ENCODE measurements at regions not wholly inside any gene's neighbourhood (a gene's known extent, or its start where the extent isn't known, plus 50 kb on each side); places are given as distances from the start of the nearest gene placed in this dataset.
"Not testable (repeated sequence)": the region's sequence is repeated elsewhere in the genome, so short reads cannot be mapped to it uniquely, and the experiment has no call there.

DNA sequence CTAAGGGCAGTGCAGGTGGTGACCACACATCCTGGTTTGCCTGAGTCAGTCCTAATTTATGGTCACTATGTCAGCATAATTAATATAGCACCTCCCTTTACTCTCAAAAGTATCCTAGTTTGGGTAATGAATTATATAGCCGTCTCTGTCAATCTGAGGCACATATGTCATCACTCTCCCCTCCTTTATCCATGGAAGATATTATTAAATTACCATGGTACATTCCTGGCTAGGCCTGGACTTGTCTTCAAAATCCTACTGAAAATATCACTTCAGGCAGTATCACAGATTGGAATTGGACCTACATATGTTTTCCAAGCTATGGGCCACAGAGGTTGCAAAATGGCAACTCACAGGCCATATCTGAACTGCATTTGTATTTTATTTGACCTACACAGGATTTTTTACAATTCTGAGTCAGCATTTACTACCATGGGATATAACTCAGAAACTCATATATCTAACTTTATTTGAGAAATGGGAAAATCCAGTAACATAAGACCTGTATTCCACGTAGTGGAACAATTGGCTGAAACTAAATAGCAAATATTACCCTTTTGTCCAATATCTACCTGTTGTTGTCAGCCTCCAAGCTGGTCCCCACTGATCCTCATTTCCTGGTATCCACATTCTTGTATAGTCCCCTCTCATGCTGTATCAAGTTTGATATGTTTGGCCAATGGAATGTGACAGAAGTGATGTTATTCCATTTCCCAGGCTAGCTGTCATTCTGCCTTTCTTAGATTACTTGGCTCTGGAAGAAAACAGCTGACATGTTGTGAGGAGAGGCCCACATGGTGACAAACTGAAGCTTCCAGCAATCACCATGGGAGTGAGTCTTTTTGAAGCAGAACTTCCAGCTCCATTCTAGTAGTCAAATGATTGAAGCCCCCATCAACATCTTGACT, 102.5 kb upstream of the MDM1 start:
- H3K27me3 Mint-ChIP-seq = no peaks in the 10 kb centered on the region
- no peak overlapping the region for H3K4me3 Mint-ChIP-seq
- H3K27ac Mint-ChIP-seq = no peak overlapping the region
- H3K36me3 Mint-ChIP-seq = peaks cover 14% of the 10 kb centered on the region
- peaks cover 2 to 9% (median 7%) of the 10 kb centered on the region in 3 donors for H3K4me1 Mint-ChIP-seq
- H3K9me3 Mint-ChIP-seq = peaks cover 0 to 8% (median 2%) of the 10 kb centered on the region in 3 donors

DNA sequence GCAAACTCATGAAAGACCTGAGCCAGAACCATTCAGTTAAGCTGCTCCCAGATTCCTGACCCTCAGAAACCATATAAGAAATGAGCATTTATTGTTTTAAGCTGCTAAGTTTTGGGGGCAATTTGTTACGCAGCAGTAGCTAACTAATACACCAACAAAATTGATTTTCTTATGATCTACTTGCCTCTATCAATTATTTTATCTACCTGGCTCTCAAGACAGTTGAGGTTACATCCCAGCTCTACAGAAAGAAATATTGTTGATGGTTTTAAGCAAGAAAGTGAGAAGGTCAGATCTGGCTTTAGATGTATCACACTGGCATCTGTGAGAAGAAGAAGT, 103.1 kb upstream of the MDM1 start:
- Mint-ChIP-seq H3K36me3 (peaks cover 14% of the 10 kb centered on the region), H3K9me3 (peaks cover 0 to 8% (median 2%) of the 10 kb centered on the region in 3 donors), H3K27me3 (no peaks in the 10 kb centered on the region), H3K27ac (no peak overlapping the region), H3K4me1 (peaks cover 2 to 13% (median 9%) of the 10 kb centered on the region in 3 donors), H3K4me3 (no peak overlapping the region)

DNA sequence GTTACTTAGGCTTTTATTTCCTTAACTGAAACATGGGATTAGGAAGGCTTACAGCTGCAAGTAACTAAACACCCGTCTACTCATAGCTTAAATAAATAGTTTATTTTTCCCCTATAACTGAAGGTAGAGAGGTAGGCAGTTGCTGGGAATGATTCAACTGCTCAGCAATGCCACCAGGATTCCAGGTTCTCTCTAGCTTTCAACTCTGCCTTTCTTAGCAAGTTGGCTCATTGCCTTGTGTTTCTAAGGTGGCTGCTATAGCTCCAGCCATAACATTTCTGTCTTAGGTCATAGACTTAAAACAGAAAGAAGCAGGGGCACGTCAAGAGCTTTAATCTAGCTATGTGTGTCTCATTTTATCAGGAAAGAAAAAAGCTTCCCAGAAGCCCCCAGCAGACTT, 103.7 kb upstream of the MDM1 start:
- Mint-ChIP-seq H3K36me3 (peaks cover 14% of the 10 kb centered on the region), H3K9me3 (peaks cover 0 to 8% (median 2%) of the 10 kb centered on the region in 3 donors), H3K4me3 (no peak overlapping the region), H3K27ac (peak overlapping the region in 1 of 3 donors; percentile 1), H3K4me1 (peaks cover 2 to 13% (median 9%) of the 10 kb centered on the region in 3 donors), H3K27me3 (no peaks in the 10 kb centered on the region)

DNA sequence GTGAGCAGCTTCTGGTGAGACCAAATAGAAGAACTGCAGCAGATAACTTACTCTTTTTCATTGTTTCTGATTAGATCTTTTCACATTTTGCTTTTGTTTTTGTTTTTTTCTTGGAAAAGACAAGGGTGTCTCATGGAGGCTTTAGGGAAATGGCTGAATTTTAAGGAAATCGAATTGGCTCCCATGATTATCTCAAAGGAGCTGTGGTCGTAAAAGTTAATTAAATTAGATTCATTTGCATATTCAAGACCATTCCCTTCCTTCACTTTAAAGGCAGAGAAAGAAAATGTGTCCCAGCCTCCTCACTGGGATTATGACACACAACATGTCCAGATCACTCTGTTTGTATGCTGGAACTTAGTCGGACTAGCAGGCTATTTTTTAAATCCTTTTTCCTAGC, 106.4 kb upstream of the MDM1 start:
- H3K27ac Mint-ChIP-seq = no peak overlapping the region
- peaks cover 0 to 8% (median 2%) of the 10 kb centered on the region in 3 donors for H3K9me3 Mint-ChIP-seq
- H3K4me3 Mint-ChIP-seq = no peak overlapping the region
- peaks cover 15 to 26% (median 26%) of the 10 kb centered on the region in 3 donors for H3K4me1 Mint-ChIP-seq
- no peaks in the 10 kb centered on the region for H3K27me3 Mint-ChIP-seq
- peaks cover 10% of the 10 kb centered on the region for H3K36me3 Mint-ChIP-seq

GRCh38 chr12:68439368-68440045, 107.3 kb upstream of the MDM1 start:
- H3K4me3 Mint-ChIP-seq = peak overlapping the region in 1 of 4 donors; percentile 23
- peaks cover 9% of the 10 kb centered on the region for H3K36me3 Mint-ChIP-seq
- H3K27me3 Mint-ChIP-seq = no peaks in the 10 kb centered on the region
- no peak overlapping the region for H3K27ac Mint-ChIP-seq
- peaks cover 17 to 34% (median 30%) of the 10 kb centered on the region in 3 donors for H3K4me1 Mint-ChIP-seq
- peaks cover 0 to 8% (median 5%) of the 10 kb centered on the region in 3 donors for H3K9me3 Mint-ChIP-seq

- Mint-ChIP-seq H3K27ac (no peak overlapping the region), H3K4me3 (peak overlapping the region in 1 of 4 donors; percentile 23), H3K27me3 (no peaks in the 10 kb centered on the region), H3K9me3 (peaks cover 0 to 5% (median 5%) of the 10 kb centered on the region in 3 donors), H3K36me3 (peaks cover 9% of the 10 kb centered on the region), H3K4me1 (peaks cover 17 to 39% (median 35%) of the 10 kb centered on the region in 3 donors)
Measured at GRCh38 chr12:68440068-68440581, 108.0 kb upstream of the MDM1 start.

- peak overlapping the region in 2 of 3 donors; percentile 34 to 63 for H3K27ac Mint-ChIP-seq
- peaks cover 0 to 3% (median 0%) of the 10 kb centered on the region in 3 donors for H3K9me3 Mint-ChIP-seq
- peak overlapping the region in 2 of 4 donors; percentile 51 to 73 for H3K4me3 Mint-ChIP-seq
- no peaks in the 10 kb centered on the region for H3K27me3 Mint-ChIP-seq
- H3K36me3 Mint-ChIP-seq = peaks cover 9% of the 10 kb centered on the region
- H3K4me1 Mint-ChIP-seq = peaks cover 23 to 46% (median 42%) of the 10 kb centered on the region in 3 donors
Measured at GRCh38 chr12:68441167-68441566, 109.0 kb upstream of the MDM1 start.

- H3K27me3 Mint-ChIP-seq, H3K36me3 Mint-ChIP-seq, H3K9me3 Mint-ChIP-seq: not testable (repeated sequence)
- peaks cover 27 to 52% (median 49%) of the 10 kb centered on the region in 3 donors for H3K4me1 Mint-ChIP-seq
- peak overlapping the region in 3 of 4 donors; percentile 32 to 73 (median 45) for H3K4me3 Mint-ChIP-seq
- H3K27ac Mint-ChIP-seq = peak overlapping the region in 2 of 3 donors; percentile 25 to 63
Measured at GRCh38 chr12:68442353-68442972, 110.3 kb upstream of the MDM1 start.

GRCh38 chr12:68443695-68444094, 111.5 kb upstream of the MDM1 start:
- H3K27me3 Mint-ChIP-seq, H3K9me3 Mint-ChIP-seq, H3K27ac Mint-ChIP-seq, H3K36me3 Mint-ChIP-seq: not testable (repeated sequence)
- Mint-ChIP-seq H3K4me3 (peak overlapping the region in 2 of 4 donors; percentile 49 to 56), H3K4me1 (peaks cover 33 to 60% (median 54%) of the 10 kb centered on the region in 3 donors)

- peak overlapping the region; percentile 2 to 51 (median 4) for H3K4me3 Mint-ChIP-seq
- peak overlapping the region; percentile 1 to 14 (median 4) for H3K27ac Mint-ChIP-seq
Measured at GRCh38 chr12:68445824-68446223, 113.7 kb upstream of the MDM1 start.

GRCh38 chr12:68446384-68446783, 114.2 kb upstream of the MDM1 start:
- H3K27me3 Mint-ChIP-seq = no peaks in the 10 kb centered on the region
- no peaks in the 10 kb centered on the region for H3K36me3 Mint-ChIP-seq
- peak overlapping the region; percentile 1 to 55 (median 16) for H3K27ac Mint-ChIP-seq
- peaks cover 0 to 3% (median 0%) of the 10 kb centered on the region in 3 donors for H3K9me3 Mint-ChIP-seq
- peaks cover 49 to 67% (median 66%) of the 10 kb centered on the region in 3 donors for H3K4me1 Mint-ChIP-seq
- H3K4me3 Mint-ChIP-seq = peak overlapping the region in 2 of 4 donors; percentile 2 to 60

More at GRCh38 chr12:68445824-68446223, 113.7 kb upstream of the MDM1 start:
- Mint-ChIP-seq H3K4me1 (peaks cover 47 to 65% (median 63%) of the 10 kb centered on the region in 3 donors), H3K27me3 (no peaks in the 10 kb centered on the region), H3K36me3 (peaks cover 2% of the 10 kb centered on the region), H3K9me3 (peaks cover 0 to 3% (median 0%) of the 10 kb centered on the region in 3 donors)

DNA sequence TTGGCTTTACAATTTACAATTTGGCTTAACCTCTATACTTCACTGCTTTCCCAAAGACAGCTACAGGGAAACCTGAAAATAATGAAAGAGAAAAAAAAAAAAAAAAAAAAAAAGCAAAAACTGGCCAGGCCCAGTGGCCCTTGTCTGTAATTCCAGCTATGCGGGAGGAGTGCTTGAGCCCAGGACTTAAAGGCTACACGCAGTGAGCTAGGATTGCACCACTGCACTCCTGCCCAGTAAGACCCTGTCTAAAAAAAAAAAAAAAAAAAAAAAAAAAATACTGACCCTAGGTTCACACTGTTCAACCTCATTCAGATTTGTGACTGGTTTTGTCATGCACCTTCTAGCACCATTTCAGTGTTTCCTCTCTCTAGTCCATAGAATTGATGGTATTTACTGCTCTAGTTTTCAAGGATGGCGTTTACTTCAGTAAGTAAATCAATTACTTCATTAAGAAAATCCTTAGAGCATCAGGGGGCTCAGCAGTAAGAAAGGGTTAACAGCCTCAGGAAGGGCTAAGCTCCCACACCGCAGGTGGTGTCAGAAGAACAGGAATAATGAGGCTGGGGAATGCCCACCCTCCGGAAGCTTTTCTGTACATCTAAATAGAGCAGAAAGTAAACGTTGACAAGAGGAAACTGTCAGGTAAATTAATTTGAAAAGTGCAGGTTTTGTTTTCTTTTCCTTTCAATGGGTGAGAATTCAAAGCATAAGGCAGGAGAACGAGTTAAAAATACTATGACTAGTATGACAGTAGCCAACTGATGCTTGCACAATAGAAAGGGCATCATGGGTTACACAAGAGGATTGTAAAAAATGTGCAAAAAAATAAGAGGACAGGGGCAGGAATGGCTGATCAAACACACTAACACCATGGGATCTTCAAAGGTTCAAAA, 115.0 kb upstream of the MDM1 start:
- peak overlapping the region; percentile 25 to 80 (median 48) for H3K27ac Mint-ChIP-seq

DNA sequence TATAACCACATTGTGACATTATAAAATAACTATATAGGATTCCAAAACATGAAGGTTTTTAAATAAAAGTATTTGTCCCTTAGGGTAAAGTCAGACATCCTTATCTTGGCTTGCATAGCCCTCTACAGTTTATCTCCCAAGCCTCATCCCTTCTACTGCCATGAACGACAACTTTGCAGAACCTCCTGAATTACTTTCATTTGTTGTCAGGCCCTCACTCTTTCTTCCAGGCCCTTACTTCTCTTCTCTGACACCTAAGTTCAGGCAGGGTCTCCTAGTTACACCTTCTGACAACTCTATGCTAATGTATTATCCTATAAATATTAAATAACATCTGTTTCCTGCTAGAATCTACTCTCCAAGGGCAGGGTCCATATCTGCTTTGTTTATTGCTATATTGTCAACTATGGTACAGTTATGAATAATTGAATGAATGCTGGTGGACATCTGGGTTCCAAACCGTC, 115.7 kb upstream of the MDM1 start:
- Mint-ChIP-seq H3K9me3 (peaks cover 0 to 3% (median 0%) of the 10 kb centered on the region in 3 donors), H3K36me3 (no peaks in the 10 kb centered on the region), H3K4me3 (peak overlapping the region; percentile 50 to 90 (median 75)), H3K27me3 (no peaks in the 10 kb centered on the region), H3K4me1 (peaks cover 51 to 72% (median 69%) of the 10 kb centered on the region in 3 donors), H3K27ac (peak overlapping the region; percentile 48 to 80 (median 63))

More for the DNA sequence above, 115.0 kb upstream of the MDM1 start:
- H3K27me3 Mint-ChIP-seq = no peaks in the 10 kb centered on the region
- peaks cover 0 to 3% (median 0%) of the 10 kb centered on the region in 3 donors for H3K9me3 Mint-ChIP-seq
- H3K4me3 Mint-ChIP-seq = peak overlapping the region; percentile 50 to 90 (median 75)
- H3K4me1 Mint-ChIP-seq = peaks cover 51 to 71% (median 67%) of the 10 kb centered on the region in 3 donors
- H3K36me3 Mint-ChIP-seq = no peaks in the 10 kb centered on the region
